Keratinocyte (primary cell): ENCODE measurements at regions not wholly inside any gene's neighbourhood (a gene's known extent, or its start where the extent isn't known, plus 50 kb on each side); places are given as distances from the start of the nearest gene placed in this dataset.

Experiments used
- DNase-seq: peaks from one replicate; pipeline ENCODE4 v3.0.0-alpha.2; 2011; ENCODE audit warnings: low read depth, missing footprints, low spot score
- FAIRE-seq: peaks from 2 replicates; lab custom pipeline; 2011; peaks lifted over from hg19 to GRCh38; lab: Jason Lieb, UNC
- H2AFZ ChIP-seq: 2 replicates; pipeline ENCODE4 v1.6.0; 2012; ENCODE audit warnings: low read length, control low read depth, inconsistent platforms; ENCODE audit not compliant: control insufficient read depth
- H3K27ac ChIP-seq: 2 replicates; pipeline ENCODE4 v1.5.1; 2011; ENCODE audit warnings: low read length; ENCODE audit not compliant: control insufficient read depth, insufficient read depth
- H3K27me3 ChIP-seq: 3 replicates; pipeline ENCODE4 v1.6.0; 2011; ENCODE audit warnings: low read length; ENCODE audit not compliant: control insufficient read depth, insufficient read depth; ENCODE audit errors: extremely low read depth
- H3K36me3 ChIP-seq, 2 experiments: 2 replicates in 1 of 2; 3 replicates in 1 of 2; pipeline ENCODE4 v1.5.1; 2011; ENCODE audit warnings: low read length in 2 of 2, mild to moderate bottlenecking in 1 of 2; ENCODE audit not compliant: control insufficient read depth in 2 of 2, insufficient read depth in 2 of 2; ENCODE audit errors: extremely low read depth in 1 of 2
- H3K4me1 ChIP-seq: 3 replicates; pipeline ENCODE4 v1.5.1; 2011; ENCODE audit warnings: low read length; ENCODE audit not compliant: control insufficient read depth, insufficient read depth; ENCODE audit errors: extremely low read depth
- H3K4me2 ChIP-seq: 3 replicates; pipeline ENCODE4 v1.6.0; 2011; ENCODE audit warnings: low read depth, low read length; ENCODE audit not compliant: control insufficient read depth, insufficient read depth; ENCODE audit errors: extremely low read depth
- H3K4me3 ChIP-seq, 3 experiments: fragments of 200-600 bp in 1 of 3; sonication (generic) in 1 of 3; 2 replicates in 2 of 3; 3 replicates in 1 of 3; pipeline ENCODE4 v1.5.1; 2011 to 2016; ENCODE audit warnings: low read length in 3 of 3, mild to moderate bottlenecking in 3 of 3, control low read depth in 2 of 3, inconsistent platforms in 1 of 3, low read depth in 1 of 3, mixed read lengths in 1 of 3, mixed run types in 1 of 3, moderate library complexity in 1 of 3; ENCODE audit not compliant: control insufficient read depth in 2 of 3, insufficient read depth in 2 of 3; ENCODE audit errors: extremely low read depth in 1 of 3
- H3K79me2 ChIP-seq: 2 replicates; pipeline ENCODE4 v1.6.0; 2012; ENCODE audit warnings: low read length; ENCODE audit not compliant: control insufficient read depth, insufficient read depth
- H3K9ac ChIP-seq: 3 replicates; pipeline ENCODE4 v1.6.0; 2011; ENCODE audit warnings: low read length; ENCODE audit not compliant: control insufficient read depth, insufficient read depth; ENCODE audit errors: extremely low read depth
- H3K9me1 ChIP-seq: 3 replicates; pipeline ENCODE4 v1.6.0; 2011; ENCODE audit warnings: low read length; ENCODE audit not compliant: control insufficient read depth, insufficient read depth; ENCODE audit errors: extremely low read depth
- H3K9me3 ChIP-seq: 2 replicates; pipeline ENCODE4 v1.5.1; 2012; ENCODE audit warnings: low read depth, low read length; ENCODE audit not compliant: control insufficient read depth
- H4K20me1 ChIP-seq: 3 replicates; pipeline ENCODE4 v1.6.0; 2011; ENCODE audit warnings: low read length; ENCODE audit not compliant: control insufficient read depth, insufficient read depth; ENCODE audit errors: extremely low read depth
- CTCF ChIP-seq, 3 experiments: IDR thresholded peaks in 1 of 3; conservative IDR thresholded peaks in 1 of 3; optimal IDR thresholded peaks in 1 of 3; 2 replicates in 2 of 3; 3 replicates in 1 of 3; pipeline versions ENCODE3 to v1.5.1; 2011; ENCODE audit warnings: low read length in 3 of 3, mild to moderate bottlenecking in 3 of 3, moderate library complexity in 2 of 3, control low read depth in 1 of 3, inconsistent platforms in 1 of 3; ENCODE audit not compliant: insufficient read depth in 2 of 3; ENCODE audit errors: extremely low read depth in 1 of 3
- EZH2 ChIP-seq: IDR thresholded peaks from one replicate; pipeline ENCODE4 v1.6.1; 2012; ENCODE audit warnings: inconsistent platforms, mild to moderate bottlenecking, low read length, moderate library complexity
- dilution Hi-C: fragments of 300-500 bp; cut with MboI; formaldehyde crosslinking; loops from one replicate; pipeline ENCODE4 v1.7.0; 2020; ENCODE audit warnings: low sequenced_read_pairs; ENCODE audit not compliant: extremely low pct_ligation_motif_present

DNA sequence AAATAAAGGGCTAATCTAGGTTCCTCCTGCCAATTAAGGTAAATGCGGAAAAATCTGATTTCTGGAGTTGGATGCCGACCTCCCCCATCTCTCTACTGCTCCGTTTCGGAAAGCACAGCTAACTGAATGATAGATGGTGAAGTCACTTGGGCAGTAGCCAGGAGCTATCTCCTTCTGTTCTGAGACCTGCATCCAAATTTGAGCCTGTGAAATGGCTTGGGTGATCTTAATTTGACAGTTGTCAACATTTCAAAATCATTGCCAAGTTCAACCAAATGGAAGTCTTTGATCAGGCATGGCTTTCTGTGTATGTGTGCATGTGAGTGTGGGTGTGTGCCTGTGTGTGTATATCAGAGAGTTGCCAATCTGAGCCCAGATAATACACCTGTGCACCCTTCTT, 217.2 kb downstream of the ZNF516 start:
- H3K27ac ChIP-seq, result no peak overlapping the region
- H3K9me3 ChIP-seq, result no peaks in the 10 kb centered on the region
- H3K4me1 ChIP-seq, result no peaks in the 10 kb centered on the region
- FAIRE-seq (no peak), DNase-seq (no peak)
- no peak overlapping the region for H2AFZ ChIP-seq
- no peak overlapping the region for H3K9ac ChIP-seq
- dilution Hi-C loops, result no loop called here
- no peaks in the 10 kb centered on the region for H4K20me1 ChIP-seq
- H3K9me1 ChIP-seq, result no peaks in the 10 kb centered on the region
- H3K4me3 ChIP-seq, result no peak overlapping the region
- TF ChIP-seq EZH2, result no peak
- TF ChIP-seq CTCF (optimal IDR thresholded peaks at IDR 0.05 in 1 of 3, IDR thresholded peaks at IDR 0.05 in 1 of 3, conservative IDR thresholded peaks at IDR 0.05 in 1 of 3; ENCODE audit: extremely low read depth in 1 of 3, insufficient read depth in 2 of 3, low read length in 3 of 3), result no peak
- no peaks in the 10 kb centered on the region for H3K27me3 ChIP-seq
- no peaks in the 10 kb centered on the region for H3K36me3 ChIP-seq
- H3K4me2 ChIP-seq, result no peak overlapping the region
- no peaks in the 10 kb centered on the region for H3K79me2 ChIP-seq

DNA sequence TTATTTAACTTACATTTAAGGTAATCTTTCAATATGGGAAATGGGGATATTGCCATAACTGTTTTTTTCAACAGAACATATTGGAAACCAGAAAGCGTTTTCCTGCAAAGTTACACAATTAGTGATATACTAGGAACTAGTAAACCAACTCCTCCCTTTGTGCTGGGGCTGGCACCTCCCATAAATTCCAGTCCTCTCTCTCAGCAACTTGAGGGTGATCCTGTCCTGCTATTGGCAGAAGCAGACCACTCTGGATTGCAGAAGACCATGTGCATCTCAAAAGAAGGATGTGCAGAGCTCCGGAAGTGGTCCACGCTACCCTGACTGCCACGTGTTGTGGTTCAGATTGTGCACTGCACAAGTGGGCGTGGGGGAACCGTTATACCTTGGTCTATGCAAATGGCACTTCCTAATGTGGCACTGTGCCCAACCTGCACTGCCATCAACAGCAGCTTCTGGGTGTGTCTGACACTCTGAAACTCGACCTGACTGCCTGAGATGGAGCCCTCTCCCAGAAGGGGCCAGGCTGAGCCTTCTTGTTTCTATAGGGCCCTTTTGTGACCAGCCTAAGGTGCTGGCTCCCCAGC, 219.2 kb downstream of the ZNF516 start:
- Histone ChIP-seq H3K9me3 (no peaks in the 10 kb centered on the region), H3K9me1 (no peaks in the 10 kb centered on the region), H4K20me1 (no peaks in the 10 kb centered on the region), H3K27me3 (no peaks in the 10 kb centered on the region), H3K27ac (no peak overlapping the region), H3K36me3 (no peaks in the 10 kb centered on the region), H3K4me3 (no peak overlapping the region), H3K4me1 (no peaks in the 10 kb centered on the region), H3K79me2 (no peaks in the 10 kb centered on the region), H3K4me2 (no peak overlapping the region), H3K9ac (no peak overlapping the region), H2AFZ (no peak overlapping the region)
- no peak for DNase-seq
- TF ChIP-seq EZH2 (no peak), CTCF (optimal IDR thresholded peaks at IDR 0.05 in 1 of 3, IDR thresholded peaks at IDR 0.05 in 1 of 3, conservative IDR thresholded peaks at IDR 0.05 in 1 of 3; ENCODE audit: extremely low read depth in 1 of 3, insufficient read depth in 2 of 3, low read length in 3 of 3) (no peak)
- FAIRE-seq, result no peak
- dilution Hi-C loops, result no loop called here
